ENCODE measurements at regions not wholly inside any gene's neighbourhood (a gene's known extent, or its start where the extent isn't known, plus 50 kb on each side); places are given as distances from the start of the nearest gene placed in this dataset.

GRCh38 chr12:125689576-125690410, 624.6 kb downstream of the AACS start:
- no peak for TF ChIP-seq POLR2A (IDR thresholded peaks at IDR 0.05)
- TF ChIP-seq CTCF (IDR thresholded peaks at IDR 0.05): no peak

All from heart left ventricle (tissue), 13 donors.